Lung microvascular endothelial cell (primary cell): ENCODE measurements at regions not wholly inside any gene's neighbourhood (a gene's known extent, or its start where the extent isn't known, plus 50 kb on each side); places are given as distances from the start of the nearest gene placed in this dataset.

ENCODE experiments used
- DNase-seq, 2 donors: peaks; one replicate each; pipeline versions ENCODE4 v3.0.0 to v3.0.0-alpha.2; 2010; ENCODE audit warnings: low read depth in 2 of 2

DNA sequence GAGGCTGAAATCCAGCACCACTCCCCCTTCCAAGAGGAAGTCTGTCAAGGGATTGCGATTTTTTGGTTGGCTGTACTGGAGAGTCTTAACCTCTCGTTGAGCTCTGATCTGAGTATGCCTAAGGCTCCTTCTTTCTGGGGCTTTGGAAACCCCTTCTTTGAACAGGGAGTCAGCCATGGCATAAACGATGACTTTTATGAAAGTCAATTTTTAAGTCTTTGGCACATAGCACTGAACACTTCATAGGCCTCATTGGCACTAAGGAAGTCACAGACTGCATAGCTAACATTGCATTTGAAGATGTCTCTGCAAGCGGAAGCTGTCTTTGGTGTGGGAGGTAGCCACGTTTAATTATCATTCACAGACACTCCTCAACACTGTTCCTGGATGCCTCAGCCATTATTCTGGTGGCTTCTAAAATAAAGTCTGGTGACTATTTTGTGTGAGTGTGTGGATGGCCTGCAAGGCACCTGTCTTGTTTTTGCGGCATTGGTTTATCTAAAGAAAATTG, 148.2 kb upstream of the NCK2 start:
- DNase-seq = no peak

DNA sequence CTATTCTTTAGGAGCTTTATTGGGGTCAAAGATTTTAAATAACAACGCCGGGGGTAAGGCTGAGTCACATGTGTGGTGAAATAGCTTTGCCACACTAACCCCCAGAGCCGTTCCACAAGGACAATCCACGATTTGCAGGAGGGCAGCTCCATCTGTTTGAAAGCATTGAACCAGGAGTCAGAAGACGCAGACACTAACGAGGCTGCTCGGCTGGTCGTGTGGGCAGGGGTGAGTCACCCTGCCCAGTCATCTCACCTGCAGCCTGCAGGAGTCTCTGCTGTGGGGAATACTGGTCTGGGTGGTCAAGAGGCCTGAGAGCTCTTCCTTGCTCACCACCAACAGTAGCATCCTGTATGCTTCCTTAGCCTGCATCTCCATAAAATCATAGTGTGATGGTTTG, 149.2 kb upstream of the NCK2 start:
- no peak for DNase-seq

DNA sequence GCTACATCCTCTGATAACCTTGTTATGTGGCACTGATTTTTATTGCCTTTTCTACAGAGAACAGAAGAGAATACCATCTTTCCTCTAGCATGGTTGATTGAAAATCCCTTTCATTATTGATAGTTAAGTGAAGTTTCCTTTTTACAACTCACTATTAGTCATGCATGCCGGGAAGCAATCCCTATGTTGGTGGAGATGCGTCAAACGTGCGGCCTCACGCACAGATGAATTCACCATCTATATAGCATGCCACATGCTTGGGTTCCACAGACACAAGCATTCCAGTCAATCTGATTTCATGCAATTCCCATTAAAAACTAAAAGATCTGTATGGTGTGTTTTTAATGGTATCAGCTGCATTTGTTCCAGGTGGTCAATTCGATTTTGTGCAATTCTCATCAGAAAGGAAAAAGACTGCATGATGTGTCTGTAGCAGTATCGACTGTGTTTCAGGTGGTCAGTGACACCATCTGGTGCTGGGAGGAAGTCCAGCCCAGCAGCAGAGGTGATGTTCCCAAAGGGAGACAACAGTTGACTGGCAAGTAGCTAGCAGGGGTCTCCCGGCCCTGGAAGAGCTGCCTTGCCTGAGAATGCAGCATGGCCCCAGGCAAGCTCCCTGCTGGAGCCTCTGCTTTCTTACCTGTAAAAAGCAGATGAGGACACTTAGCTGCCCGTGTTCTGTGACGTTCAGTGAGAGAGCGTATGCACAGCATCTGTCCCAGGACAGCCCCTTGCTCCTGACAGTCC, 151.3 kb upstream of the NCK2 start:
- DNase-seq = no peak

DNA sequence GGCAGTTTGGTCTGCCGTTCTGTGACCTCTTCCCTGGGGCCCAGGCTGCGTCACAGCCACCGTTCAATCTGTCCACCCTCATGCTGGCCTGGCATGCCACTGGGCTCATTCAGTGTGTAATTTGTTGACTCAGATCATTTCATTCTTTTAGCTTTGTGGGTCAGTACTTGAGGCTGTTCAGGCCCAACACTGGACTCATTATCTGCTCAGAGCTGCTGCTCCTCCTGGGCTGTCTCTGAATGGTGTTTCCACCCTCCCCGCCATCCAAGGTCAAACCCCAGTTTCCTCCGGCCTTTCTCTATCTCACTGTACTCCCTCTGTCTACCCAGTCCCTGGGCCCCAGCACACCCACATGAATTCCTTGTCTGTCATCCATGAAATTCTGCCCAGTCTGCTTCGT, 152.4 kb upstream of the NCK2 start:
- no peak for DNase-seq

DNA sequence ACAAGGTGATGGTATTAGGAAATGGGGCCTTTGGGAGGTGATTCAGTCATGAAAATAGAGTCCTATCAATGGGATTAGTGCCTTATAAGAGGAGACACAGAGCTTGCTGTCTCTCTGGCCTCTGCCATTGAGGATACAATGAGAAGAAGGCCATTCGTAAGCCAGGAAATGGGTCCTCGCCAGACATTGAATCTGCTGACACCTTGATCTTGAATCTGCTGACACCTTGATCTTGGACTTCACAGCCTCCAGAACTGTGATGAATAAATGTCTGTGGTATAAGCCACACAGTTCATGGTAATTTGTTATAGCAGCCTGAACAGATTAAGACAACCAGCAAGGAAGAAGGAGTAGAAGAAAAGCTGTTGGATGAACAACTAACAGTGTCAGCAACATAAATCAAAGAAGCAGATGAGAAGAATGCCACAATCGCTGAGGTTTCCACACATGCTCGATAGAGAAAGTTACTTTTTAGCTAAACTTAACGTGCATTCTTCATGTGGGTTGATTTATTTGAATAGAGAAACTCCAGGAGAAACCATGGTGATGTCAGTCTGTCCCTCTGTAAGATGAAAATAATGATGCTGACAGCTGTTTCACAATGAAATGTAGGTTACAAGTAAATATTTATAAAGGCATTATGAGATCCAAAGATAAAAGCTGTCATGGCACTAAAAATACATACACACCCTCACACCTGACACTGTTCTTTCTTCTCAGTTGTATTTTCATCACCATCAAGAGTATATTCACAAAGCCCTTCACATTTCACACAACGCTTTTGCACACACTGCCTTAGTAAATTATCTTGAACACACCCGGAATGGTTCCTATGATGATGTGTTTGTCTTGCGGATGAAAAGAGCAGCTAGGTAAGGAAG, 153.7 kb upstream of the NCK2 start:
- DNase-seq = no peak

DNA sequence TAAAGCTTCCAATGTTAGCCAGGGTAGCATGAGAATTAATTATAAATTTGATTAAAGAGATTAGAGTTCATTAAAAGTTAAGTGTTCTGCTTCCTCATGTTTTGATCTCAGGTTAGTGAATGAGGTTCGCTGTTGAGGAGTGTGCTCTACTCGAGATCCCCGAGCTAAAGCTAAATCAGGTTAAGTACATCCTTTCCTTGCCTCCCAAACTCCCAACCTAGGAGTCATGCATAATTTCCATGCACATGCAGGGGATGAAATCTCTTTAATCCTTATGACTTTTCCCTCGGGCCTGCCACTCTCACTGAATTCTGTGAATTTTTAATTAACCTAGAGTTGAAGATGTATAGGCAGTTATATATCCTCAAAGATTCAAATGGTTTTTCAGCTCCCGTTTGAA, 156.1 kb upstream of the NCK2 start:
- no peak for DNase-seq

DNA sequence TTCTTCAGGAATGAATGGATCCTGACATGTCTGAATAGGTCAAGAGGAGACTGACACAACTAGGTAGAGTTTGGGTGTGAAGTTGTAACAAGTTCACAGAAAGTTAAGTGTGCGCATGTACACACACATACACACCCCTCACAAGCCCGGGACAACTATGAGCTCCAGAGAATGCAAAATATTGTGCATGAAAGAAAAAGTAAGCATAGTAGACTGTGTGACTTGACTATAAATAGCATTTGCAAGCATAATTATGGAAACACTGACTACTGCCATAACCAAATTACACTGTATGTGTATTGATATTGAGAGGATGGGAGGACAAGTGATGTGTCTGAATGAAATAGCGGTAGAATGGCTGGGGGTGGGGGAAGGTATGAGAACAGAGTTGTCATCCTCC, 157.1 kb upstream of the NCK2 start:
- no peak for DNase-seq

DNA sequence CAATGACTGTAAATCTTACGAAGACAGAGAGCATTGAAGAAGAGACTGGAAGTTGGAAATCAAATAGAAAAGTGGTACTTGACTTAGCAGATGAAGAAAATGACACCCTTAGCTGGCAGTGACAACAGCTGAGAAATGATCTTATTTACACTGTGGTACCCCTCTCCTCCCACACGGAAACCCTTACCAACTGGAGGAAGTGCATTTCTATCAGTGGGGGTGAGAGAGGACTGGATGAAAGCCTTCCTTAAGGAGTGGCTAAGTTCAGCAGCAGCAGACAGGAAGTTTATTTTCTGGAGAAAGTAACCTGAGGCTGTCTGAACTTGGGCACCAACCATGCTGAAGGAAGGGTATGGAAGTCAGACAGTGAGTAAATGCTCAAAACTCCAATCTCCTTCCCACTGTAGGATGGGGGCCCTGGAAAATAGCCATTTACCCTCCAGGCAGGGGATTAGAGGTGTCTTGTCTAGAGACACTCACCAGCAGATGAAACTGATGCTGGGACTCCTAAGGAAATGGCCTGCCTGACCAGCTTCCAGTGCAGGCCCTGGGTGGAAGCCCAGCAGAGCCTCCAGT, 160.2 kb upstream of the NCK2 start:
- DNase-seq = no peak

DNA sequence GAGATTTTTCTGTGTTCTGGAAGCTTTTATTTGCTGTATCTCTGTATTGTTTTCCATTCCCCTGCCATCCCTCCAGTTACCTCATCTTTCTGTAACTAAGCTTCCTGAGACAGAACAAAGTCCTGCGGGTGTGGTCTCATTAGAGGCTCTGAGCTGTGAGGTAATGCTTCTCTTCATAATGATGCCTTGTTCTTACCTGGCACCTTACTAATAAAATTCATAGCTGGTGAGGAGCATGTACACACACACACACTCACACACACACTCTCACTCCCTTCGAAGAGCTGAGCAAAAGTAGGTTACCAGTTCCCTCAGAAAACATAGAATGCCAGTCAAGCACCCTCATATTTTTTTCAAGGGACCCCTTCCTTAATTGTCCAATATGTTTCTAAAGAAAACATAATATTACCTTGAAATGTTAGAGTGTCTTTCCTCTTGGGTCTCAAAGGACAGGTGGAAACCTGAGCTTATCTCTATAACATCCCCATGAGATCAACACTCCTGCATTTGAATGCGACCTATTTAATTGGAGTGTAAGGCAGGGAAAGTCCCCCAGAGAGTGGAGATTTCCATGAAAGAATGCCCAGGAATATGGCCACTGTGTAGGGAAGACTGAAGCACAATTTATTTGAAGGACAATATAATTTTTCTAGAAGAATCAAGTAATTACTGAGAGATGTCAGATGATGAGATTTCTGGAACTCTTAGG, 161.6 kb upstream of the NCK2 start:
- no peak for DNase-seq

DNA sequence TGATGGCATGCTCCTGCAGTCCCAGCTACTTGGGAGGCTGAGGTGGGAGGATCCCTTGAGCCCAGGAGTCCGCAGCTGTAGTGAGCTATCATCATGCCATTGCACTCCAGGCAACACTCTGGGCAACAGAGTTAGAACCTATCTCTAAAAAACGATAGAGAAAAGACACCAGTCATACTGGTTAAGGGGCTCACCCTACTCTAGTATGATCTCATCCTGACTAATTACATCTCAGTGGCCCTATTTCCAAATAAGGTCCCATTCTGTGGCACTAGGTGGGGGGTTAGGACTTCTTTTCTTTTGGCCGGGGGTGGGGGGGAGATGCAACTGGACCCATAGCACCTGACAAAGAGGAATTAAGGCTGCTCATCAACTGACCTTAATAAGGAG, 163.2 kb upstream of the NCK2 start:
- no peak for DNase-seq

DNA sequence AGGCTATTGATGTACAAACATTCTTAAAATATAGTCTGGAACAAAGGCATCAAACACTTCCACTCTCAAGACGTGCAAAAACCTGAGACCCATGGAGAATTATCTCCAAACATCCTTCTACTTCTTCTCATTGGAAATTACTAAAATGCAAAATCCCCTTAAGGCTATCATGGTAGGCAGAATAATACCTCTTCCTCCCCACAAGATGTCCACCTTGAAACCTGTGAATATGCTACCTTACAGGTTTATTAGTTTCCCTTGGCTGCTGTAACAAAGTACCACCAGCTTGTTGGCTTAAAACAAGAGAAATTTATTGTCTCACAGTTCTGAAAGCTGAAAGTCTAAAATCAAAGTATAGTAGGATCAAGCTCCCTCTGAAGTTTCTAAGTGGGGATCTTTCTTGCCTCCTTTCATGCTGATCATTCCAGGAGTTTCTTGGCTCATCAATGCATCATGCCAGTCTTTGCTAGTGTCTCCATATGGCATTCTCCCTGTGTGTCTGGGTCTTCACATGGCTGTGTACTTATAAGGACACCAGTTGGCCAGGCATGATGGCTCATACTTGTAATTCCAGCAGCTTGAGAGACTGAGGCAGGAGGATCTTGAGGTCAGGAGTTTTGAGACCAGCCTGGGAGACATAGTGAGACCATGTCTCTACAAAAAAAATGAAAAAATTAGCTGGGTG, 163.7 kb upstream of the NCK2 start:
- no peak for DNase-seq

DNA sequence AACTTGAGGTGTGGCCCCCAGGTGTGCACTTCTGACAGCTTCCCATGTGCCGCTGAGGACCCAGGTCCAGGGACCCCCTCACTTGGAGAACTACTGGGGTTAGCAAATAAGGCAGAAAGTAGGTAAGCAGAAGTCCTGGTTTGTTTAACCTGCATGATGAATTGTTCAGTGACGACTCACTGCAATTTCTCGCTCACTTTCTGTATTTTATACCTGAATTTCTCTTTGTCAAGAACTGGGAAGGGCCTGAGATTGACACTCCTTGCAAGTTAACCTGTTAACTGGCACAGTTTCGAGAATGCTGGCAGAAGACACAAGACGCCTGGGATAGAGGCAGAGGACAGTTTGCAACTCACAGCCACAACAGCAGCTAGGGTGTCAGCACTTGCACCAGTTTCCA, 164.5 kb upstream of the NCK2 start:
- no peak for DNase-seq

DNA sequence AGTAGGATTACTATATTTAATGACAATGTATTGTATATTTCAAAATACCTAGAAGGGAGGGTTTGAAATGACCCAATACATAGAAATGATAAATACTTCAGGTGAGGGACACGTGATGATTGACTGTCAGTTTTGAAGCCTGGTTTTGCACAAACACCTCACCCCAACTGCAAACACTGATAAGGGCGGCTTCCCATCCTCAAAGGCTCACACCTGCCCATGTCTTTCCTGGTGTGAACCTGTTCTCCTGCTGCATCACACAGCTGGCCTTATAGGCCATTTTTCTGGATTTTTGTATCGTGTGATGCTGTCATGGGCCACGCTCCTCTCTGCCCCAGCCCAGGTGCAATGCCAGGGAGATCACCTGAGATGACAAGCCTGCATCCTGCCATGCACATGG, 166.5 kb upstream of the NCK2 start:
- DNase-seq = no peak

DNA sequence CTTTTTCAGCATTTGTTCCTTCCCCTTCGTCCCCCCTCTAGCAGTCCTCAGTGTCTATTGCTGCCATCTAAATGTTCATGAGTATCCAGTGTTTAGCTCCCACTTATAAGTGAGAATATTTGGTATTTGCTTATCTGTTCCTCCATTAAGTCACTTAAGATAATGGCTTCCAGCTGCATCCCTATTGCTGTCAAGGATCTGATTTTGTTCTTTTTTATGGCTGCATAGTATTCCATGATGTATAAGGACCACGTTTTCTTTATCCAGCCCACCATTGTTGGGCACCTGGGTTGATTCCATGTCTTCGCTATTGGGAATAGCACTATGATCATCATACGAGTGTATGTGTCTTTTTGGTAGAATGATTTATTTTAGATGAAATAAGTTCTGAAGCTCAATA, 166.9 kb upstream of the NCK2 start:
- no peak for DNase-seq

DNA sequence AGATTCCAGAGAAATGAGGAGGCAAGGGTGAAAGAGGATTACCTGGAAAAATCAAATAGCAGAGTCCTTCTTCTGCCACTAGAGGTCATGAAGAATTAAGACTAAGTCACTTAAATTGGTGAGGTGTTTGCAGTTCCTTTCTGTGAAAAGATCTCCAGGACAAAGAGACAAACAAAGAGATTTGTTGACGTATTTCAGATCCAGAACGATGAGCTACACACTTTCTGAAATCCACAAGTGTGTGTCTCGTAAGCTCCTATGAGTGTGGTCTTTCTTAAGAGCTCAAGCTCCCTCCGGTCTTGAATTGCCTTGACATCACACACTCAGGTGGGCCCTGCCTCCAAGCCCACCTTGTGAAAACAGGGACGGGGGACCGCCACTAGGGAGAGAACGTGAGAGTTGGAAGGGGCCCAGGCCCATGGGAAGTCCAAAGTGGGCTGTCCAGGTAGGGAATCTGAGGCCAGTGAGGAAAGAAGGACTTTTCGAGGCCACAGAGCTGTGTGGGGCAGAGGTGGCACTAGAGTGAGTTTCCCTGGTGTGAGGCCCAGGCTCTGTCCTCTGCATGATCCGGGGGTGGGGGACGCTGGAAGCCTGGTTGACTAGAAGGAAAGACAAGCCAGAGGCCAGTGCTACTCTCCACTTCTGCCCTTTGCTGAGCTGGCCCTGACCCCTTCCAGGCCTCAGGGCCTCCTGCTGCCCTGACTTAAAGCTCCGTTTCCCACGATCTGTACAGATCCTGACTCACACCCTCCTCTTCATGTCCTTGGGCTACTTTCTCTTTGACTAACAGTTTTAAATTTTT, 168.1 kb upstream of the NCK2 start:
- DNase-seq = peak; percentile 23 to 33

DNA sequence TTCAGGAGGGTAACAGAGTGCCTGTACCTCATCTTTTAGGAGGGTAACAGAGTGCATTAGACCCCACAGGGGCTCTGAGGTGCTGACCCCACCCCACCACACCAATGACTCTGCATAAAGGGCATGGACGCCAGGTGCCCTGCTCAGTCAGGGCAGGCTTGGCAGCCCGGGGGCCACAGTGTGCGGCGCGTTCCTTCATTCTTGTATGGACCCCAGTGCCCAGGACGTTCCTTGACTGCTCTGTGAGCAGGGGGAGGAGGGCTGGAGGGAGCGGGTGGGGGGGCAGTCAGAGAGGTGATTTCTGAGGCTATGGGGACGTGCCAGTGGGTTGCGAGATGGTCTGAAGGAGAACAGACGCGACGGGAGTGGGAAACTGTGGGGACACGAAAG, 168.7 kb upstream of the NCK2 start:
- no peak for DNase-seq

DNA sequence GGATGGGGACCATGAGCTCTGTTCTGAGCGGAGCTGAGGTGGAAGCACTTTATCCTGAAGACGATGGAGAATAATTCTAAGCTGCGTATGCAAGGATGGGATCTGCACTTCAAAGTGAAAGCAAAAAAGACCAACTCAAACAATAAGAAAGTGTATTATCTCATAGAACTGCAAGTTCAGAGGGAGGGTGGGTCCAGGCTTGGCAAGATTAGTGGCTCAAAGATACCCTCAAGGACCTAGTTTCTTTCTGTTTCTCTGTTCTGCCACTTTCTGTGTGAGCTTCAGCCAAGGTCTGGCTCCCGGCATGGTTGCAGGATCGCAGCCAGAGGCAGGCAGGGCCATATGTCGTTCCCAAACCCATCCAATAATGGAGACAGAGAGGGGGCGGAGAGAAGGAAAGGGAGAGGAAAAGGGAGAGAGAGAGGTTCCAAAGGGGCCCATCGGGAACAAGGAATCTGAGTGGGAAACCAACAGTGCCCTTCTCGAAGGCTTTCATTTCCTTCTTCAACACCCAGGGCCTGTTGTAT, 169.2 kb upstream of the NCK2 start:
- DNase-seq = no peak

DNA sequence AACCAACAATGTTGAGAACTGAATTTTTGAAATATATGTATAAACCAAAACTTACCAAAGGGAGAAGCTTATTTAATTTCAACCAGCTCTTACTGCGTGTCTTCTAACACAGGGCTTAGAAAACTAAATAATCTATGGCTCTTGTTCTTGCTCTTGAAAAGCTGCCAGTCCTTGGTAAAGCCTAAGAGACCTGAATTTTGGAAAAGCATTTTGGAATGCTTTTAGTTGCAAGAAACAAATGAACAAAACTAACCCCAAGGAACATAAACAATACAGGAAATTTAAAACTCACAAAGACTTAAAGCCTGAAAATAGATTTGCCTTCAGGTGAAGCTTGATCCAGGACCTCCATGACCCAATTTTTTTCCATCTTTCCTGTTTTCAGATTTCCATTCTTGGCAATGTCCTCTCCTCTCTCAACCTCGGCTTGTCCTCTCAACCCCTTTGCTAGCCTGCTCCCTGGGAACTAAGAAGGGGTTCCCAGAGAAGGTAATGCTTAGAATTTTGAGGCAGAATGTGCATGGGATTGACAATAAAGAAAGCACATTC, 169.8 kb upstream of the NCK2 start:
- no peak for DNase-seq

DNA sequence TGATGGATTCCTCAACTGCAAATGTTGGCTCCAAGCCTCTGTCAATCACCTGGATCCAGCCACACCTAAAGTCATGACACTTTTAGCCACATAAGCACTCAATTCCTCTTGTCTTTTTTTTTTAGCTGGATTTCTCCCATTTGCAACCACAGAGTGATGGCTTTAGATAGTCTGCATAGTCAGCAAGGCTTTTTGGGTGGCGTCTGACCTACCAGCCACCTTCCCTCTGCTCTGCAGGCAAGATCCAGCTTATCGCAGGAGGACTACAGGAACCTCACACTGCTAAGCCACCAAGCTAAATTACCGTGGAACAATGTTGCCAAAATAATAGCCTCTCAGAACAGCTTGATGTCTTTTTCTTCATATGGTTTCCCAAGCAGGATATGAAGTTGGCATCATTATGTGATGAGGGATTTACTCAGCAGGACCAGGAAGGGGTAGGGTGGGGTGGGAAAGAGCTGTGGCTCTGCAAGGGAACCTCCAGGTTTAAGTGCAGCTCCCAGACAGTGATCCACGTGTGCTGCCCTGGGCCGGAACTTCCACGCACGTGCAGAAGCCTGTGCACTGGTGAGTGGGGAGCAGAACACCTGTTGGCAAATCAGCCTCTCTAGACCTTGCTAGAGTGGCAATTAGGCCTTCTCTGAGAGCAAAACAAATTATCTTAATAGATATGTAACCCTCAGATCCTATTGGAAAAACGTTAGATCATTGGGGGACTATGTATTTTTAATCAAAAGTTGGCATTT, 170.6 kb upstream of the NCK2 start:
- DNase-seq = no peak
